ENCODE measurements at regions not wholly inside any gene's neighbourhood (a gene's known extent, or its start where the extent isn't known, plus 50 kb on each side); places are given as distances from the start of the nearest gene placed in this dataset.

- no peak overlapping the region for H3K4me2 ChIP-seq
- H3K4me3 ChIP-seq (ENCODE audit: low read depth in 2 of 2, low read length in 1 of 2), result no peak overlapping the region
- H3K36me3 ChIP-seq (replicated peaks in 1 of 2; ENCODE audit: control insufficient read depth in 1 of 2, insufficient read depth in 2 of 2, low read length in 1 of 2), result peaks cover 7 to 8% of the 10 kb centered on the region in 2 experiments
- H4K20me1 ChIP-seq (ENCODE audit: insufficient read depth), result no peaks in the 10 kb centered on the region
- POLR2A ChIA-PET, result no interaction called here
- DNase-seq, result no peak
- 33% methylated on average over 1 of the region's 1 CpG for WGBS (ENCODE audit: low lambda C conversion rate)
- no peaks in the 10 kb centered on the region for H3K27me3 ChIP-seq (ENCODE audit: insufficient read depth)
- H3K27ac ChIP-seq (ENCODE audit: low read depth in 2 of 2, low read length in 1 of 2), result peak overlapping the region in 1 of 2 experiments; percentile 95; a peak in 2 of 4 replicates
- peaks cover 43 to 58% of the 10 kb centered on the region in 2 experiments for H3K4me1 ChIP-seq (ENCODE audit: control insufficient read depth in 1 of 2, insufficient read depth in 2 of 2, low read depth in 1 of 2, low read length in 1 of 2)
- CTCF ChIA-PET, result interaction anchor here (1.3 to 2.6 kb wide), 3 partner anchors 8 to 252 kb away, joined by 3 to 17 read pairs (median 6); no protein-coding TSS in a partner anchor
- no peak overlapping the region for H2AFZ ChIP-seq (ENCODE audit: low read depth)
- no peaks in the 10 kb centered on the region for H3K9me2 ChIP-seq
- no peak overlapping the region for H3K9ac ChIP-seq
- H3K9me3 ChIP-seq, result no peaks in the 10 kb centered on the region
- peaks cover 82% of the 10 kb centered on the region for H3K79me2 ChIP-seq (ENCODE audit: insufficient read depth)
- TF ChIP-seq, protein P1, sequence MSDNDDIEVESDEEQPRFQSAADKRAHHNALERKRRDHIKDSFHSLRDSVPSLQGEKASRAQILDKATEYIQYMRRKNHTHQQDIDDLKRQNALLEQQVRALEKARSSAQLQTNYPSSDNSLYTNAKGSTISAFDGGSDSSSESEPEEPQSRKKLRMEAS (IDR thresholded peaks at IDR 0.05; ENCODE audit: low read depth), result no peak
- TF ChIP-seq CHD2 (IDR thresholded peaks at IDR 0.05; ENCODE audit: low read length, partially characterized antibody) (peak; percentile 17), GATA2 (CRISPR knock-in tag; IDR thresholded peaks at IDR 0.05) (peak; percentile 86), POLR2AphosphoS5 (IDR thresholded peaks at IDR 0.05; ENCODE audit: low read depth, low read length) (no peak), RCOR1 (IDR thresholded peaks at IDR 0.05; ENCODE audit: low read length) (peak; percentile 72; the same call in 1 of the 2 replicates), RAD21 (IDR thresholded peaks at IDR 0.05; ENCODE audit: low read length) (peak; percentile 28; the same call in 1 of the 2 replicates), SMC3 (IDR thresholded peaks at IDR 0.05; ENCODE audit: low read depth, low read length) (no peak), PBX3 (IDR thresholded peaks at IDR 0.05) (peak; percentile 29), TAF1 (IDR thresholded peaks at IDR 0.05; ENCODE audit: borderline replicate concordance, low read depth, low read length) (no peak), EP300 (IDR thresholded peaks at IDR 0.05; ENCODE audit: borderline replicate concordance in 1 of 2, low read depth in 1 of 2, low read length in 1 of 2) (peak in 1 of 2 experiments; percentile 75; a peak in 2 of 4 replicates), TCF12 (IDR thresholded peaks at IDR 0.05) (peak; percentile 76)
- peaks cover 18% of the 10 kb centered on the region for H3F3A ChIP-seq (replicated peaks; ENCODE audit: insufficient read depth)
Observed at GRCh38 chr17:63154586-63155244, 188.7 kb downstream of the TANC2 start.

DNA sequence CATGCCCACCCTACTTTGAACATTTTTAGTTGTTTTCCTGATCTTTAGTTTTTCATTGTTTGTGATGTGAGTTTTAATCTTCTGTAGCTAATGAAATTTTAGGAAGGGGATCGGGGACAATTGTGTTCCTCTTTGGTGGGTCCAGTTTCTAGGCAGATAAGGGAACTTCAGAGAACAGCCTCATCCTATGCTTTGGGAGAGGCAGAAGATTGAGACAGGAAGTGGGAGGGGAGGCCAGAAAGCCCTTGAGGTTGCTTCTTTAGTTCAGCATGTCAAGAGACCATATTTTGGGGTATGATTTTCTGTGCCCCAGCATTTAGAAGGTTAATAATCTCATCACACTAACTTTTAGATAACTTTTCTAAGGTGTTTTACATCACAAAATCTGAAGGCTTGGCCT, 191.0 kb downstream of the TANC2 start:
- Histone ChIP-seq H3K9me2 (no peaks in the 10 kb centered on the region), H4K20me1 (ENCODE audit: insufficient read depth) (no peaks in the 10 kb centered on the region), H3K9ac (no peak overlapping the region), H2AFZ (ENCODE audit: low read depth) (no peak overlapping the region), H3K9me3 (no peaks in the 10 kb centered on the region), H3F3A (replicated peaks; ENCODE audit: insufficient read depth) (no peaks in the 10 kb centered on the region), H3K4me2 (no peak overlapping the region), H3K27me3 (ENCODE audit: insufficient read depth) (no peaks in the 10 kb centered on the region), H3K4me3 (ENCODE audit: low read depth in 2 of 2, low read length in 1 of 2) (no peak overlapping the region), H3K27ac (ENCODE audit: low read depth in 2 of 2, low read length in 1 of 2) (no peak overlapping the region), H3K36me3 (replicated peaks in 1 of 2; ENCODE audit: control insufficient read depth in 1 of 2, insufficient read depth in 2 of 2, low read length in 1 of 2) (peaks cover 6 to 7% of the 10 kb centered on the region in 2 experiments), H3K79me2 (ENCODE audit: insufficient read depth) (peaks cover 89% of the 10 kb centered on the region), H3K4me1 (ENCODE audit: control insufficient read depth in 1 of 2, insufficient read depth in 2 of 2, low read depth in 1 of 2, low read length in 1 of 2) (peaks cover 22 to 36% of the 10 kb centered on the region in 2 experiments; a peak in 3 of 4 replicates)
- CTCF ChIA-PET, result no interaction called here
- POLR2A ChIA-PET, result no interaction called here
- DNase-seq, result no peak
- 96% methylated on average over 1 of the region's 1 CpG for WGBS (ENCODE audit: low lambda C conversion rate)
- TF ChIP-seq PBX3 (IDR thresholded peaks at IDR 0.05) (no peak), RCOR1 (IDR thresholded peaks at IDR 0.05; ENCODE audit: low read length) (no peak), TCF12 (IDR thresholded peaks at IDR 0.05) (no peak), GABPA (IDR thresholded peaks at IDR 0.05; ENCODE audit: low read depth) (no peak), TAF1 (IDR thresholded peaks at IDR 0.05; ENCODE audit: borderline replicate concordance, low read depth, low read length) (no peak), EP300 (IDR thresholded peaks at IDR 0.05; ENCODE audit: borderline replicate concordance in 1 of 2, low read depth in 1 of 2, low read length in 1 of 2) (no peak), NFIC (IDR thresholded peaks at IDR 0.05; ENCODE audit: borderline replicate concordance) (no peak), SMC3 (IDR thresholded peaks at IDR 0.05; ENCODE audit: low read depth, low read length) (no peak), JUND (IDR thresholded peaks at IDR 0.05) (no peak), POLR2AphosphoS5 (IDR thresholded peaks at IDR 0.05; ENCODE audit: low read depth, low read length) (no peak), MEF2A (IDR thresholded peaks at IDR 0.05; ENCODE audit: borderline replicate concordance, low read depth) (no peak), YY1 (IDR thresholded peaks at IDR 0.05; ENCODE audit: low read depth) (no peak), ZBTB33 (IDR thresholded peaks at IDR 0.05; ENCODE audit: borderline replicate concordance, low read depth) (no peak)
- TF ChIP-seq, protein P2, sequence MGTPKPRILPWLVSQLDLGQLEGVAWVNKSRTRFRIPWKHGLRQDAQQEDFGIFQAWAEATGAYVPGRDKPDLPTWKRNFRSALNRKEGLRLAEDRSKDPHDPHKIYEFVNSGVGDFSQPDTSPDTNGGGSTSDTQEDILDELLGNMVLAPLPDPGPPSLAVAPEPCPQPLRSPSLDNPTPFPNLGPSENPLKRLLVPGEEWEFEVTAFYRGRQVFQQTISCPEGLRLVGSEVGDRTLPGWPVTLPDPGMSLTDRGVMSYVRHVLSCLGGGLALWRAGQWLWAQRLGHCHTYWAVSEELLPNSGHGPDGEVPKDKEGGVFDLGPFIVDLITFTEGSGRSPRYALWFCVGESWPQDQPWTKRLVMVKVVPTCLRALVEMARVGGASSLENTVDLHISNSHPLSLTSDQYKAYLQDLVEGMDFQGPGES (IDR thresholded peaks at IDR 0.05; ENCODE audit: low read depth, low read length), result no peak
- TF ChIP-seq, protein P1 (IDR thresholded peaks at IDR 0.05; ENCODE audit: low read depth), result no peak
- TF ChIP-seq, protein P3, sequence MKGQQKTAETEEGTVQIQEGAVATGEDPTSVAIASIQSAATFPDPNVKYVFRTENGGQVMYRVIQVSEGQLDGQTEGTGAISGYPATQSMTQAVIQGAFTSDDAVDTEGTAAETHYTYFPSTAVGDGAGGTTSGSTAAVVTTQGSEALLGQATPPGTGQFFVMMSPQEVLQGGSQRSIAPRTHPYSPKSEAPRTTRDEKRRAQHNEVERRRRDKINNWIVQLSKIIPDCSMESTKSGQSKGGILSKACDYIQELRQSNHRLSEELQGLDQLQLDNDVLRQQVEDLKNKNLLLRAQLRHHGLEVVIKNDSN (IDR thresholded peaks at IDR 0.05; ENCODE audit: borderline replicate concordance, low read depth), result no peak
